Spleen (tissue), 7 donors: ENCODE measurements at regions not wholly inside any gene's neighbourhood (a gene's known extent, or its start where the extent isn't known, plus 50 kb on each side); places are given as distances from the start of the nearest gene placed in this dataset.
"Not testable (repeated sequence)": the region's sequence is repeated elsewhere in the genome, so short reads cannot be mapped to it uniquely, and the experiment has no call there.

Experiments used
- POLR2A ChIP-seq, 3 donors: fragments of 450-650 bp; IDR thresholded peaks; one replicate each; pipeline ENCODE4 v1.5.1; 2017; ENCODE audit warnings: antibody characterized with exemption in 3 of 3, mild to moderate bottlenecking in 1 of 3
- TF ChIP-seq, protein P1 (sequence below), 11 experiments: fragments of 200-600 bp in 7 of 11; fragments of 450-650 bp in 4 of 11; sonication (generic) in 4 of 11; IDR thresholded peaks in 8 of 11; conservative IDR thresholded peaks in 3 of 11; 1 replicate in 7 of 11; 2 replicates in 4 of 11; pipeline versions ENCODE4 v1.4.0 to v1.8.0; 2016 to 2021; ENCODE audit warnings: antibody characterized with exemption in 11 of 11, inconsistent platforms in 4 of 11, mild to moderate bottlenecking in 1 of 11
- donor health status: DM: no; HTN: no; CAD: no; lungs with moderate emphysema.
- donor health status: DM: no; HTN: no; CAD: no.
- donor health status: DM: no; HTN: no; CAD: no.

DNA sequence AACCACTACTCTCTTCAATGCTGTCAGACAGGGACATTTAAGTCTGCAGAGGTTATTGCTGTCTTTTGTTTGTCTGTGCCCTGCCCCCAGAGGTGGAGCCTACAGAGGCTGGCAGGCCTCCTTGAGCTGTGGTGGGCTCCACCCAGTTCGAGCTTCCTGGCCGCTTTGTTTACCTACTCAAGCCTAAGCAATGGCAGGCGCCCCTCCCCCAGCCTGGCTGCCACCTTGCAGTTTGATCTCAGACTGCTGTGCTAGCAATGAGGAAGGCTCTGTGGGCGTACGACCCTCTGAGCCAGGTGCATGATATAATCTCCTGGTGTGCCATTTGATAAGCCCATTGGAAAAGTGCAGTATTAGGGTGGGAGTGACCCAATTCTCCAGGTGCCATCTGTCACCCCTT, 628.7 kb downstream of the GABRG2 start:
- TF ChIP-seq, protein P1, sequence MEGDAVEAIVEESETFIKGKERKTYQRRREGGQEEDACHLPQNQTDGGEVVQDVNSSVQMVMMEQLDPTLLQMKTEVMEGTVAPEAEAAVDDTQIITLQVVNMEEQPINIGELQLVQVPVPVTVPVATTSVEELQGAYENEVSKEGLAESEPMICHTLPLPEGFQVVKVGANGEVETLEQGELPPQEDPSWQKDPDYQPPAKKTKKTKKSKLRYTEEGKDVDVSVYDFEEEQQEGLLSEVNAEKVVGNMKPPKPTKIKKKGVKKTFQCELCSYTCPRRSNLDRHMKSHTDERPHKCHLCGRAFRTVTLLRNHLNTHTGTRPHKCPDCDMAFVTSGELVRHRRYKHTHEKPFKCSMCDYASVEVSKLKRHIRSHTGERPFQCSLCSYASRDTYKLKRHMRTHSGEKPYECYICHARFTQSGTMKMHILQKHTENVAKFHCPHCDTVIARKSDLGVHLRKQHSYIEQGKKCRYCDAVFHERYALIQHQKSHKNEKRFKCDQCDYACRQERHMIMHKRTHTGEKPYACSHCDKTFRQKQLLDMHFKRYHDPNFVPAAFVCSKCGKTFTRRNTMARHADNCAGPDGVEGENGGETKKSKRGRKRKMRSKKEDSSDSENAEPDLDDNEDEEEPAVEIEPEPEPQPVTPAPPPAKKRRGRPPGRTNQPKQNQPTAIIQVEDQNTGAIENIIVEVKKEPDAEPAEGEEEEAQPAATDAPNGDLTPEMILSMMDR (IDR thresholded peaks at IDR 0.05 in 8 of 11, conservative IDR thresholded peaks at IDR 0.05 in 3 of 11), result not testable (repeated sequence)
- TF ChIP-seq POLR2A (IDR thresholded peaks at IDR 0.05), result not testable (repeated sequence)
